A673 (cell line): ENCODE measurements at regions not wholly inside any gene's neighbourhood (a gene's known extent, or its start where the extent isn't known, plus 50 kb on each side); places are given as distances from the start of the nearest gene placed in this dataset.

ENCODE experiments used
- BruUV-seq: library from RNA; stranded (reverse); fragments of 400-500 nt; replicated peaks from 2 replicates; lab custom pipeline; 2021; lab: Mats Ljungman, UMichigan
- CTCF ChIA-PET: fragments of 300-600 bp; sonication (Branson Sonifier 250); formaldehyde crosslinking; loops from one replicate; lab custom pipeline; 2022; ENCODE audit warnings: antibody characterized with exemption; lab: Charles Lee
- POLR2A ChIA-PET: fragments of 300-600 bp; sonication (Branson Sonifier 250); formaldehyde crosslinking; loops from one replicate; lab custom pipeline; 2022; ENCODE audit warnings: antibody characterized with exemption; ENCODE audit not compliant: low non-redundant PET; lab: Charles Lee
- DNase-seq: peaks from one replicate; pipeline ENCODE4 v3.0.0-alpha.2; 2015; ENCODE audit warnings: low spot score
- H3K27ac ChIP-seq: fragments of 200-600 bp; sonication (generic); 2 replicates; pipeline ENCODE4 v1.5.1; 2016; ENCODE audit warnings: mixed run types, low read depth, mild to moderate bottlenecking, mixed read lengths, antibody characterized with exemption, low read length; ENCODE audit not compliant: poor library complexity, severe bottlenecking
- H3K27me3 ChIP-seq: fragments of 200-600 bp; sonication (generic); replicated peaks from 2 replicates; pipeline ENCODE4 v1.6.1; 2017; ENCODE audit warnings: mixed run types, low read depth, mild to moderate bottlenecking, mixed read lengths, antibody characterized with exemption, low read length; ENCODE audit not compliant: insufficient read depth, poor library complexity
- H3K36me3 ChIP-seq: fragments of 200-600 bp; sonication (generic); 2 replicates; pipeline ENCODE4 v1.6.1; 2016; ENCODE audit warnings: mixed run types, mild to moderate bottlenecking, mixed read lengths, antibody characterized with exemption, low read length; ENCODE audit not compliant: insufficient read depth, poor library complexity, severe bottlenecking
- H3K4me1 ChIP-seq: fragments of 200-600 bp; sonication (generic); 2 replicates; pipeline ENCODE4 v1.6.1; 2017; ENCODE audit warnings: mixed run types, mild to moderate bottlenecking, mixed read lengths, antibody characterized with exemption, low read length; ENCODE audit not compliant: insufficient read depth, poor library complexity, severe bottlenecking
- H3K4me3 ChIP-seq: fragments of 200-600 bp; sonication (generic); 2 replicates; pipeline ENCODE4 v1.5.1; 2016; ENCODE audit warnings: low read depth, mixed run types, mild to moderate bottlenecking, mixed read lengths, low read length; ENCODE audit not compliant: poor library complexity, severe bottlenecking
- H3K9me3 ChIP-seq: fragments of 200-600 bp; sonication (generic); 2 replicates; pipeline ENCODE4 v1.6.1; 2016; ENCODE audit warnings: mixed run types, low read depth, mild to moderate bottlenecking, mixed read lengths, antibody characterized with exemption, low read length; ENCODE audit not compliant: poor library complexity, severe bottlenecking
- CTCF ChIP-seq: fragments of 300-800, 200-600 bp; sonication (generic); conservative IDR thresholded peaks from 2 replicates; pipeline ENCODE4 v1.5.1; 2017; ENCODE audit warnings: low read depth, mild to moderate bottlenecking, antibody characterized with exemption, low read length, moderate library complexity, mixed read lengths
- EZH2 ChIP-seq: fragments of 200-600 bp; sonication (generic); IDR thresholded peaks from 2 replicates; pipeline ENCODE4 v1.6.1; 2017; ENCODE audit warnings: borderline replicate concordance, low read depth, mild to moderate bottlenecking, mixed read lengths, antibody characterized with exemption, low read length; ENCODE audit not compliant: poor library complexity, severe bottlenecking
- intact Hi-C: fragments of 100-400 bp; cut with micrococcal nuclease; formaldehyde crosslinking; loops from one replicate; pipeline ENCODE4 v1.10.0; 2022; ENCODE audit not compliant: unreplicated experiment

GRCh38 chr4:24032371-24032989, 142.6 kb upstream of the PPARGC1A start:
- POLR2A ChIA-PET, result no interaction called here
- Histone ChIP-seq H3K36me3 (no peaks in the 10 kb centered on the region), H3K4me1 (no peaks in the 10 kb centered on the region), H3K27me3 (no peaks in the 10 kb centered on the region), H3K9me3 (no peaks in the 10 kb centered on the region), H3K4me3 (no peak overlapping the region), H3K27ac (no peak overlapping the region)
- intact Hi-C loops, result no loop called here
- no peak for DNase-seq
- CTCF ChIA-PET, result no interaction called here
- TF ChIP-seq CTCF (no peak), EZH2 (no peak)
- BruUV-seq, result no TSS peak

GRCh38 chr4:24026596-24026995, 136.7 kb upstream of the PPARGC1A start:
- no peaks in the 10 kb centered on the region for H3K4me1 ChIP-seq
- no peak overlapping the region for H3K27ac ChIP-seq
- intact Hi-C loops, result no loop called here
- no TSS peak for BruUV-seq
- POLR2A ChIA-PET, result no interaction called here
- H3K27me3 ChIP-seq, result no peaks in the 10 kb centered on the region
- no peak for DNase-seq
- CTCF ChIA-PET, result no interaction called here
- no peak overlapping the region for H3K4me3 ChIP-seq
- H3K36me3 ChIP-seq, result no peaks in the 10 kb centered on the region
- TF ChIP-seq EZH2, result no peak
- TF ChIP-seq CTCF, result no peak
- H3K9me3 ChIP-seq, result no peaks in the 10 kb centered on the region

- Histone ChIP-seq H3K4me3 (no peak overlapping the region), H3K4me1 (no peaks in the 10 kb centered on the region), H3K27me3 (peaks cover 3% of the 10 kb centered on the region), H3K27ac (no peak overlapping the region), H3K9me3 (no peaks in the 10 kb centered on the region), H3K36me3 (no peaks in the 10 kb centered on the region)
- CTCF ChIA-PET, result no interaction called here
- no TSS peak for BruUV-seq
- intact Hi-C loops, result no loop called here
- POLR2A ChIA-PET, result no interaction called here
- TF ChIP-seq EZH2 (no peak), CTCF (no peak)
- DNase-seq, result no peak
These were observed 134.8 kb upstream of the PPARGC1A start for GRCh38 chr4:24024605-24025004.
